ENCODE measurements at regions not wholly inside any gene's neighbourhood (a gene's known extent, or its start where the extent isn't known, plus 50 kb on each side); places are given as distances from the start of the nearest gene placed in this dataset.
A peak's percentile ranks its signal among the peaks of the same experiment; 100 is the strongest.
"Not testable (repeated sequence)": the region's sequence is repeated elsewhere in the genome, so short reads cannot be mapped to it uniquely, and the experiment has no call there.

GRCh38 chr5:50588471-50588870 is 78.0 kb upstream of the PARP8 start:
- not testable (repeated sequence) for DNase-seq (ENCODE audit: extremely low read depth, low read depth)

- not testable (repeated sequence) for DNase-seq (ENCODE audit: extremely low read depth, low read depth)
Measured at GRCh38 chr5:50590444-50591189, 75.8 kb upstream of the PARP8 start.

GRCh38 chr5:50591338-50591737 is 75.1 kb upstream of the PARP8 start:
- DNase-seq (ENCODE audit: extremely low read depth, low read depth): not testable (repeated sequence)

GRCh38 chr5:50593681-50594080 is 72.8 kb upstream of the PARP8 start:
- no peak for DNase-seq (ENCODE audit: extremely low read depth, low read depth)

- DNase-seq (ENCODE audit: extremely low read depth, low read depth): no peak
Measured at GRCh38 chr5:50595199-50595598, 71.2 kb upstream of the PARP8 start.

GRCh38 chr5:50601576-50601975 is 64.9 kb upstream of the PARP8 start:
- peak; percentile 44 for DNase-seq (ENCODE audit: extremely low read depth, low read depth)

GRCh38 chr5:50606179-50606578 is 60.3 kb upstream of the PARP8 start:
- DNase-seq (ENCODE audit: extremely low read depth, low read depth): no peak

- DNase-seq (ENCODE audit: extremely low read depth, low read depth): not testable (repeated sequence)
Measured at GRCh38 chr5:50607456-50607855, 59.0 kb upstream of the PARP8 start.

- DNase-seq (ENCODE audit: extremely low read depth, low read depth): not testable (repeated sequence)
Measured at GRCh38 chr5:50607953-50608705, 58.3 kb upstream of the PARP8 start.

- DNase-seq (ENCODE audit: extremely low read depth, low read depth): not testable (repeated sequence)
Measured at GRCh38 chr5:50613057-50613456, 53.4 kb upstream of the PARP8 start.

Small RNA genes in the stretch of these regions (small RNA-seq; reads per million reads assigned to genes)
- 0 reads per million in 2 experiments for gene AC112187.2

Data from NCI-H460 (cell line).